ENCODE measurements at regions not wholly inside any gene's neighbourhood (a gene's known extent, or its start where the extent isn't known, plus 50 kb on each side); places are given as distances from the start of the nearest gene placed in this dataset.

GRCh38 chr17:45651145-45651709, 132.9 kb upstream of the CRHR1 start:
- TF ChIP-seq SIN3A (IDR thresholded peaks at IDR 0.05; ENCODE audit: borderline replicate concordance, insufficient read depth, low read length) (no peak), REST (IDR thresholded peaks at IDR 0.05; ENCODE audit: insufficient read depth in 1 of 2, low read depth in 2 of 2, low read length in 2 of 2) (no peak), FOXP2 (optimal IDR thresholded peaks at IDR 0.05; ENCODE audit: borderline replicate concordance, extremely low read depth, extremely low read length, insufficient read depth) (no peak), TAF1 (IDR thresholded peaks at IDR 0.05; ENCODE audit: borderline replicate concordance, insufficient read depth, low read length) (no peak), POLR2AphosphoS5 (IDR thresholded peaks at IDR 0.05; ENCODE audit: low read depth, low read length) (no peak)

- peak; percentile 61 to 89; a peak in 3 of 4 replicates for TF ChIP-seq REST (IDR thresholded peaks at IDR 0.05; ENCODE audit: insufficient read depth in 1 of 2, low read depth in 2 of 2, low read length in 2 of 2)
- no peak for TF ChIP-seq SIN3A (IDR thresholded peaks at IDR 0.05; ENCODE audit: borderline replicate concordance, insufficient read depth, low read length)
Measured at GRCh38 chr17:45653616-45654015, 130.5 kb upstream of the CRHR1 start.

GRCh38 chr17:45656527-45657181, 127.5 kb upstream of the CRHR1 start:
- no peak for TF ChIP-seq SIN3A (IDR thresholded peaks at IDR 0.05; ENCODE audit: borderline replicate concordance, insufficient read depth, low read length)
- TF ChIP-seq REST (IDR thresholded peaks at IDR 0.05; ENCODE audit: insufficient read depth in 1 of 2, low read depth in 2 of 2, low read length in 2 of 2), result no peak
- no peak for TF ChIP-seq FOXP2 (optimal IDR thresholded peaks at IDR 0.05; ENCODE audit: borderline replicate concordance, extremely low read depth, extremely low read length, insufficient read depth)
- no peak for TF ChIP-seq POLR2AphosphoS5 (IDR thresholded peaks at IDR 0.05; ENCODE audit: low read depth, low read length)
- TF ChIP-seq TAF1 (IDR thresholded peaks at IDR 0.05; ENCODE audit: borderline replicate concordance, insufficient read depth, low read length), result no peak

- TF ChIP-seq FOXP2 (optimal IDR thresholded peaks at IDR 0.05; ENCODE audit: borderline replicate concordance, extremely low read depth, extremely low read length, insufficient read depth) (no peak), TAF1 (IDR thresholded peaks at IDR 0.05; ENCODE audit: borderline replicate concordance, insufficient read depth, low read length) (no peak), POLR2AphosphoS5 (IDR thresholded peaks at IDR 0.05; ENCODE audit: low read depth, low read length) (no peak), REST (IDR thresholded peaks at IDR 0.05; ENCODE audit: insufficient read depth in 1 of 2, low read depth in 2 of 2, low read length in 2 of 2) (peak; percentile 76 to 91), SIN3A (IDR thresholded peaks at IDR 0.05; ENCODE audit: borderline replicate concordance, insufficient read depth, low read length) (no peak)
Measured at GRCh38 chr17:45660474-45660873, 123.6 kb upstream of the CRHR1 start.

Data from PFSK-1 (cell line).